OCI-LY1 (cell line): ENCODE measurements at regions not wholly inside any gene's neighbourhood (a gene's known extent, or its start where the extent isn't known, plus 50 kb on each side); places are given as distances from the start of the nearest gene placed in this dataset.

ENCODE experiments used
- H2AFZ ChIP-seq: fragments of 200-600 bp; sonication (generic), shearing (Covaris generic); 2 replicates; pipeline ENCODE4 v1.6.0; 2014; ENCODE audit warnings: antibody characterized with exemption, mild to moderate bottlenecking, low read length
- H3F3A ChIP-seq: fragments of 200-600 bp; sonication (generic), shearing (Covaris generic); 2 replicates; pipeline ENCODE4 v1.6.0; 2014; ENCODE audit warnings: mild to moderate bottlenecking, antibody characterized with exemption, low read length, moderate library complexity; ENCODE audit not compliant: insufficient read depth
- H3K27ac ChIP-seq: fragments of 200-600 bp; sonication (generic); 2 replicates; pipeline ENCODE4 v1.5.1; 2014; ENCODE audit warnings: low read length, mixed run types, mild to moderate bottlenecking, low read depth; ENCODE audit not compliant: poor library complexity, severe bottlenecking
- H3K27me3 ChIP-seq: fragments of 200-600 bp; sonication (generic); 2 replicates; pipeline ENCODE4 v1.6.0; 2014; ENCODE audit warnings: antibody characterized with exemption, mild to moderate bottlenecking, low read length, moderate library complexity; ENCODE audit not compliant: insufficient read depth
- H3K36me3 ChIP-seq: fragments of 200-600 bp; sonication (generic); 2 replicates; pipeline ENCODE4 v1.6.1; 2014; ENCODE audit warnings: mild to moderate bottlenecking, antibody characterized with exemption, low read length, moderate library complexity, mixed read lengths; ENCODE audit not compliant: insufficient read depth
- H3K4me1 ChIP-seq: fragments of 200-600 bp; sonication (generic); 2 replicates; pipeline ENCODE4 v1.5.1; 2014; ENCODE audit warnings: mild to moderate bottlenecking, low read length, moderate library complexity; ENCODE audit not compliant: insufficient read depth, severe bottlenecking
- H3K4me2 ChIP-seq: fragments of 200-600 bp; sonication (generic), shearing (Covaris generic); 2 replicates; pipeline ENCODE4 v1.6.1; 2014; ENCODE audit warnings: low read length
- H3K4me3 ChIP-seq: fragments of 200-600 bp; sonication (generic); 2 replicates; pipeline ENCODE4 v1.5.1; 2014; ENCODE audit warnings: low read length, low read depth, mild to moderate bottlenecking, mixed read lengths; ENCODE audit not compliant: poor library complexity, severe bottlenecking
- H3K79me2 ChIP-seq: fragments of 200-600 bp; shearing (Covaris generic); 2 replicates; pipeline ENCODE4 v1.6.1; 2016; ENCODE audit warnings: mixed run types, low read length, mixed read lengths; ENCODE audit not compliant: insufficient read depth
- H3K9ac ChIP-seq: fragments of 200-600 bp; sonication (generic), shearing (Covaris generic); 2 replicates; pipeline ENCODE4 v1.6.1; 2014; ENCODE audit warnings: mild to moderate bottlenecking, low read length, mixed read lengths
- H3K9me2 ChIP-seq: fragments of 200-600 bp; sonication (generic), shearing (Covaris generic); 2 replicates; pipeline ENCODE4 v1.6.1; 2014; ENCODE audit warnings: low read depth, mild to moderate bottlenecking, low read length, mixed read lengths
- H3K9me3 ChIP-seq: fragments of 200-600 bp; shearing (Covaris generic); 2 replicates; pipeline ENCODE4 v1.6.1; 2014; ENCODE audit warnings: low read length, mixed read lengths
- H4K20me1 ChIP-seq: fragments of 200-600 bp; sonication (generic), shearing (Covaris generic); 2 replicates; pipeline ENCODE4 v1.6.0; 2016; ENCODE audit warnings: mild to moderate bottlenecking, low read length; ENCODE audit not compliant: insufficient read depth
- CTCF ChIP-seq: fragments of 200-600 bp; sonication (generic), shearing (Covaris generic); IDR thresholded peaks from 2 replicates; pipeline ENCODE4 v1.5.1; 2017; ENCODE audit warnings: mild to moderate bottlenecking, antibody characterized with exemption, low read length, moderate library complexity, mixed read lengths
- EZH2 ChIP-seq: fragments of 200-600 bp; sonication (generic), shearing (Covaris generic); IDR thresholded peaks from 2 replicates; pipeline ENCODE4 v1.8.0; 2017; ENCODE audit warnings: borderline replicate concordance, mixed run types, mild to moderate bottlenecking, antibody characterized with exemption, low read length, moderate library complexity, mixed read lengths

- Histone ChIP-seq H3K9ac (no peak overlapping the region), H2AFZ (no peak overlapping the region), H3K4me2 (no peak overlapping the region), H3K9me2 (no peaks in the 10 kb centered on the region), H3K79me2 (no peaks in the 10 kb centered on the region), H3K27me3 (no peaks in the 10 kb centered on the region), H3K36me3 (no peaks in the 10 kb centered on the region), H4K20me1 (no peaks in the 10 kb centered on the region), H3K4me3 (no peak overlapping the region), H3F3A (no peaks in the 10 kb centered on the region), H3K9me3 (no peaks in the 10 kb centered on the region), H3K4me1 (no peaks in the 10 kb centered on the region), H3K27ac (no peak overlapping the region)
- no peak for TF ChIP-seq EZH2
Measured at GRCh38 chr16:27695161-27695560, 145.2 kb downstream of the KATNIP start.

- H3K4me3 ChIP-seq: no peak overlapping the region
- no peaks in the 10 kb centered on the region for H3F3A ChIP-seq
- TF ChIP-seq CTCF (peak; percentile 69), EZH2 (no peak)
- no peaks in the 10 kb centered on the region for H4K20me1 ChIP-seq
- H3K9ac ChIP-seq: no peak overlapping the region
- no peaks in the 10 kb centered on the region for H3K27me3 ChIP-seq
- no peak overlapping the region for H3K4me2 ChIP-seq
- H3K9me3 ChIP-seq: no peaks in the 10 kb centered on the region
- H3K9me2 ChIP-seq: no peaks in the 10 kb centered on the region
- no peaks in the 10 kb centered on the region for H3K36me3 ChIP-seq
- H3K4me1 ChIP-seq: peaks cover 2% of the 10 kb centered on the region
- H3K79me2 ChIP-seq: no peaks in the 10 kb centered on the region
- no peak overlapping the region for H2AFZ ChIP-seq
- H3K27ac ChIP-seq: no peak overlapping the region
Measured at GRCh38 chr16:27698266-27698665, 148.3 kb downstream of the KATNIP start.

- Histone ChIP-seq H3F3A (no peaks in the 10 kb centered on the region), H3K27ac (no peak overlapping the region), H3K36me3 (no peaks in the 10 kb centered on the region), H3K4me3 (no peak overlapping the region), H4K20me1 (no peaks in the 10 kb centered on the region), H3K27me3 (no peaks in the 10 kb centered on the region), H3K9ac (no peak overlapping the region), H2AFZ (no peak overlapping the region), H3K9me3 (no peaks in the 10 kb centered on the region), H3K79me2 (no peaks in the 10 kb centered on the region), H3K4me2 (no peak overlapping the region), H3K4me1 (peaks cover 7% of the 10 kb centered on the region), H3K9me2 (no peaks in the 10 kb centered on the region)
- TF ChIP-seq CTCF (no peak), EZH2 (no peak)
Measured at GRCh38 chr16:27698746-27699145, 148.8 kb downstream of the KATNIP start.

GRCh38 chr16:27699540-27699939, 149.6 kb downstream of the KATNIP start:
- no peak overlapping the region for H2AFZ ChIP-seq
- no peaks in the 10 kb centered on the region for H3K79me2 ChIP-seq
- no peak overlapping the region for H3K9ac ChIP-seq
- no peak overlapping the region for H3K4me3 ChIP-seq
- no peaks in the 10 kb centered on the region for H3K9me2 ChIP-seq
- no peak overlapping the region for H3K4me2 ChIP-seq
- no peak for TF ChIP-seq EZH2
- TF ChIP-seq CTCF: no peak
- H3K27me3 ChIP-seq: no peaks in the 10 kb centered on the region
- no peak overlapping the region for H3K27ac ChIP-seq
- H4K20me1 ChIP-seq: no peaks in the 10 kb centered on the region
- peaks cover 11% of the 10 kb centered on the region for H3K4me1 ChIP-seq
- H3K9me3 ChIP-seq: no peaks in the 10 kb centered on the region
- no peaks in the 10 kb centered on the region for H3F3A ChIP-seq
- H3K36me3 ChIP-seq: no peaks in the 10 kb centered on the region
